HCT116 (cell line): ENCODE measurements at regions not wholly inside any gene's neighbourhood (a gene's known extent, or its start where the extent isn't known, plus 50 kb on each side); places are given as distances from the start of the nearest gene placed in this dataset.

Experiments
- ATAC-seq: fragments of 200-7000 bp; cut with Tn5 transposase; 2 replicates; pipeline ENCODE4 v1.9.1; 2020; ENCODE audit warnings: mild to moderate bottlenecking, moderate library complexity
- BruUV-seq: library from RNA; stranded (reverse); fragments of 400-500 nt; replicated peaks from 2 replicates; lab custom pipeline; 2021; lab: Mats Ljungman, UMichigan
- CTCF ChIA-PET: fragments of 300-600 bp; sonication (Branson Sonifier 250); formaldehyde crosslinking; loops from one replicate; lab custom pipeline; 2021; ENCODE audit warnings: antibody characterized with exemption; lab: Charles Lee
- POLR2A ChIA-PET: fragments of 300-600, 350-600 bp; sonication (Branson Sonifier 250); formaldehyde crosslinking; loops from one replicate; lab custom pipeline; 2021; ENCODE audit warnings: antibody characterized with exemption; lab: Charles Lee
- RAD21 ChIA-PET, 2 experiments: fragments of 300-600 bp; sonication (Branson Sonifier 250); formaldehyde crosslinking; loops; one replicate each; lab custom pipeline; 2023; ENCODE audit warnings: low total read pairs in 2 of 2; ENCODE audit not compliant: uncharacterized antibody in 2 of 2, unreplicated experiment in 2 of 2, low non-redundant PET in 1 of 2; lab: Charles Lee
- DNase-seq: peaks from one replicate; pipeline ENCODE4 v3.0.0-alpha.2; 2010; ENCODE audit warnings: low read depth, low spot score
- H2AFZ ChIP-seq: fragments of 200-600 bp; shearing (Covaris generic), sonication (generic); 2 replicates; pipeline ENCODE4 v1.6.1; 2017; ENCODE audit warnings: low read depth, mixed run types, mixed read lengths, antibody characterized with exemption, low read length; ENCODE audit not compliant: poor library complexity, severe bottlenecking
- H3K27ac ChIP-seq: 2 replicates; pipeline ENCODE4 v1.5.1; 2012; ENCODE audit warnings: low read depth, low read length
- H3K27me3 ChIP-seq: fragments of 200-600 bp; sonication (generic); 2 replicates; pipeline ENCODE4 v1.6.1; 2016; ENCODE audit warnings: mixed run types, low read length, mixed read lengths; ENCODE audit not compliant: insufficient read depth
- H3K36me3 ChIP-seq, 2 experiments: fragments of 200-500 bp in 1 of 2; fragments of 200-600 bp in 1 of 2; sonication (Bioruptor generic) in 1 of 2; sonication (generic) in 1 of 2; 2 replicates each; pipeline versions ENCODE4 v1.5.1 to v1.6.1; 2014 to 2016; ENCODE audit warnings: low read length in 2 of 2, inconsistent platforms in 1 of 2, mixed read lengths in 1 of 2, mixed run types in 1 of 2; ENCODE audit not compliant: insufficient read depth in 2 of 2, control insufficient read depth in 1 of 2
- H3K4me1 ChIP-seq, 2 experiments: fragments of 200-600 bp in 1 of 2; sonication (generic) in 1 of 2; 2 replicates each; pipeline versions ENCODE4 v1.5.1 to v1.6.1; 2012 to 2017; ENCODE audit warnings: low read length in 2 of 2, inconsistent platforms in 1 of 2, mild to moderate bottlenecking in 1 of 2, mixed read lengths in 1 of 2, mixed run types in 1 of 2, moderate library complexity in 1 of 2; ENCODE audit not compliant: insufficient read depth in 2 of 2, control insufficient read depth in 1 of 2
- H3K4me2 ChIP-seq: fragments of 200-600 bp; sonication (generic); 2 replicates; pipeline ENCODE4 v1.6.1; 2017; ENCODE audit warnings: mixed run types, low read length, mixed read lengths
- H3K4me3 ChIP-seq, 2 experiments: fragments of 200-600 bp in 1 of 2; sonication (generic) in 1 of 2; replicated peaks in 1 of 2; 2 replicates each; pipeline ENCODE4 v1.5.1; 2011 to 2016; ENCODE audit warnings: low read length in 2 of 2, control low read depth in 1 of 2, low read depth in 1 of 2, mild to moderate bottlenecking in 1 of 2, mixed read lengths in 1 of 2, mixed run types in 1 of 2
- H3K79me2 ChIP-seq: fragments of 200-600 bp; sonication (generic); 2 replicates; pipeline ENCODE4 v1.6.1; 2017; ENCODE audit warnings: mild to moderate bottlenecking, mixed run types, low read length, moderate library complexity, mixed read lengths; ENCODE audit not compliant: insufficient read depth
- H3K9ac ChIP-seq: fragments of 200-600 bp; sonication (generic); 2 replicates; pipeline ENCODE4 v1.6.1; 2016; ENCODE audit warnings: low read length, mixed read lengths
- H3K9me2 ChIP-seq: fragments of 200-600 bp; sonication (generic), shearing (Covaris generic); 2 replicates; pipeline ENCODE4 v1.6.1; 2017; ENCODE audit warnings: mixed run types, mild to moderate bottlenecking, moderate library complexity; ENCODE audit not compliant: insufficient read depth
- H3K9me3 ChIP-seq, 2 experiments: fragments of 200-500 bp in 1 of 2; fragments of 200-600 bp in 1 of 2; sonication (Bioruptor generic) in 1 of 2; sonication (generic) in 1 of 2; 2 replicates each; pipeline ENCODE4 v1.6.1; 2014 to 2017; ENCODE audit warnings: low read length in 2 of 2, mixed read lengths in 2 of 2, inconsistent platforms in 1 of 2, low read depth in 1 of 2, mild to moderate bottlenecking in 1 of 2, mixed run types in 1 of 2, moderate library complexity in 1 of 2; ENCODE audit not compliant: control insufficient read depth in 1 of 2, insufficient read depth in 1 of 2
- H4K20me1 ChIP-seq: fragments of 200-600 bp; sonication (generic), shearing (Covaris generic); 2 replicates; pipeline ENCODE4 v1.6.1; 2017; ENCODE audit warnings: mixed run types, mild to moderate bottlenecking, moderate library complexity; ENCODE audit not compliant: insufficient read depth
- CEBPB ChIP-seq: IDR thresholded peaks from 2 replicates; pipeline ENCODE4 v1.6.1; 2012; ENCODE audit warnings: low read depth
- EGR1 ChIP-seq: IDR thresholded peaks from 2 replicates; pipeline ENCODE4 v1.6.1; 2012; ENCODE audit warnings: low read depth
- EZH2 ChIP-seq: fragments of 200-600 bp; sonication (generic); IDR thresholded peaks from 2 replicates; pipeline ENCODE4 v1.6.1; 2017; ENCODE audit warnings: antibody characterized with exemption, mixed run types
- EZH2phosphoT487 ChIP-seq: fragments of 200-600 bp; IDR thresholded peaks from 2 replicates; pipeline ENCODE4 v1.6.1; 2018; ENCODE audit warnings: antibody characterized with exemption, borderline replicate concordance
- FOSL1 ChIP-seq: IDR thresholded peaks from 2 replicates; pipeline ENCODE4 v1.6.1; 2012; ENCODE audit warnings: low read depth
- JUND ChIP-seq: IDR thresholded peaks from 2 replicates; pipeline ENCODE4 v1.6.1; 2012
- POLR2AphosphoS5 ChIP-seq: IDR thresholded peaks from 2 replicates; pipeline ENCODE4 v1.6.1; 2011; ENCODE audit warnings: mild to moderate bottlenecking, low read depth, low read length, moderate library complexity
- RAD21 ChIP-seq: IDR thresholded peaks from 2 replicates; pipeline ENCODE4 v1.6.1; 2012; ENCODE audit warnings: low read depth, mild to moderate bottlenecking
- SP1 ChIP-seq: IDR thresholded peaks from 2 replicates; pipeline ENCODE4 v1.6.1; 2012; ENCODE audit warnings: low read depth
- SRF ChIP-seq: IDR thresholded peaks from 2 replicates; pipeline ENCODE4 v1.6.1; 2012; ENCODE audit warnings: low read depth
- TCF7L2 ChIP-seq: IDR thresholded peaks from 2 replicates; pipeline ENCODE4 v1.7.0; 2011; ENCODE audit warnings: borderline replicate concordance, inconsistent platforms; ENCODE audit not compliant: insufficient read depth, insufficient read length; ENCODE audit errors: extremely low read depth
- ZFX ChIP-seq: fragments of 450-650 bp; IDR thresholded peaks from 2 replicates; pipeline ENCODE4 v1.6.1; 2017
- intact Hi-C: fragments of 100-400 bp; cut with micrococcal nuclease; formaldehyde crosslinking; loops from 2 replicates; pipeline ENCODE4 v1.10.0; 2022
- TF ChIP-seq, protein P1 (sequence below): IDR thresholded peaks from 2 replicates; pipeline ENCODE4 v1.6.1; 2012
- TF ChIP-seq, protein P2 (sequence below): IDR thresholded peaks from 2 replicates; pipeline ENCODE4 v1.6.1; 2012
- TF ChIP-seq, protein P3 (sequence below), 3 experiments: fragments of 200-600 bp in 1 of 3; sonication (generic) in 1 of 3; IDR thresholded peaks in 2 of 3; conservative IDR thresholded peaks in 1 of 3; 2 replicates each; pipeline ENCODE4 v1.5.1; 2012 to 2017; ENCODE audit warnings: low read depth in 2 of 3, low read length in 2 of 3, antibody characterized with exemption in 1 of 3, borderline replicate concordance in 1 of 3, control low read depth in 1 of 3, mild to moderate bottlenecking in 1 of 3, mixed read lengths in 1 of 3, mixed run types in 1 of 3, moderate library complexity in 1 of 3; ENCODE audit not compliant: insufficient read depth in 1 of 3
- TF ChIP-seq, protein P4 (sequence below): IDR thresholded peaks from 2 replicates; pipeline ENCODE4 v1.6.1; 2012; ENCODE audit warnings: low read depth

DNA sequence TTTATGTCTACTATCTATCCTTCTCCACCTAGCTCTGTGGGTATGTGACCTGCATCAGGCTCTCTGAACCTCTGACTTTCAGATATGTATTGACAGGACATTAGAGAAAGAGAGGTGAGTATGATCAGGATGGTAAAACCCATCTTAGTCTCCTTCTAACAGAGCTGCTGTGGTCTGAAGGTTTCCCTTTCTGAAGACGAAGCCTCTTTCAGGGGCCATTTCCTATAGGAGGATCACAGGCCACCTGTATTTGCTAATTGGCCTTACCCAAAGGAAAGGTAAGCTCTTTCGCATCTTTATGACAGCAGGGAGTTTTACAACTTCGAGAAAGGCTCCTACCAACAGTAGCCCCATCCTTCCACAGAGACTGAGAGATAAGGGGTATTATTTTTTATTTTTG, 442.9 kb downstream of the KCNJ3 start:
- Histone ChIP-seq H3K36me3 (no peaks in the 10 kb centered on the region), H3K79me2 (no peaks in the 10 kb centered on the region), H2AFZ (no peak overlapping the region), H3K4me2 (no peak overlapping the region), H4K20me1 (no peaks in the 10 kb centered on the region), H3K9ac (no peak overlapping the region), H3K27me3 (no peaks in the 10 kb centered on the region), H3K27ac (no peak overlapping the region), H3K9me2 (no peaks in the 10 kb centered on the region; the same call in 1 of the 2 replicates), H3K9me3 (no peaks in the 10 kb centered on the region), H3K4me1 (no peaks in the 10 kb centered on the region), H3K4me3 (no peak overlapping the region)
- intact Hi-C loops, result no loop called here
- CTCF ChIA-PET, result no interaction called here
- no peak for ATAC-seq
- no peak for TF ChIP-seq CEBPB
- DNase-seq, result no peak
- POLR2A ChIA-PET, result no interaction called here
- BruUV-seq, result no TSS peak
- RAD21 ChIA-PET, result no interaction called here

DNA sequence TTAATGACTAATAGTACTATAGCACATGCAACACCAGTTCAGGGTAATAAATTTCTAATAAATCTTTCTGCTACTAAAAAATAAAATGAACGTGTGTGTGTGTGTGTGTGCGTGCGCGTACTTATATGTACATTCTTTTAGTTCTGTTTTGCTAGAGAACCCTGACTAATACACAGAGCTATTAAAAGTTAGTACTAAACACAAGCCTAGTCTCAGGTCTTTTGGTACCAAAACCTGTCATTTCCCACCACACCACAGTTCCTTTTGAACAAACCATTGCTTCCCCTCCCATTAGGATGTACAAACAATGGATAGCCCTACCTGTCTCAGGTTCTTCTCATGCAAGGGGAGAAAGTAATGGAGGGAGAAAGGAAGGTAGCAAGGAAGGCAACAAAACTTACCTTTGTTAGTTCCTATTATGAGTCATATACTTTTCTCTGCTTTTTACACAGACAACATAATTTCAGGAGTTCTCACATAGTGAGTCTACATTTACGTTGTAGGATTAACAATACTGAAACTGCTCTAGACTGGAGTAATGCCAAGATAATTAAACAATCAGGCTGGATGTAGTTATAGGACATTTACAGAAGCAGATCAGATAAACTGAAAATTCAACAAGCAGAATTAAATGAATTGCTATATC, 427.2 kb downstream of the KCNJ3 start:
- POLR2A ChIA-PET, result no interaction called here
- intact Hi-C loops, result no loop called here

More for the DNA sequence above, 427.2 kb downstream of the KCNJ3 start:
- Histone ChIP-seq H3K27ac (no peak overlapping the region), H3K79me2 (no peaks in the 10 kb centered on the region), H2AFZ (no peak overlapping the region), H3K4me2 (no peak overlapping the region), H3K36me3 (no peaks in the 10 kb centered on the region), H3K27me3 (no peaks in the 10 kb centered on the region), H3K9ac (no peak overlapping the region), H4K20me1 (no peaks in the 10 kb centered on the region), H3K4me1 (no peaks in the 10 kb centered on the region), H3K9me3 (no peaks in the 10 kb centered on the region), H3K9me2 (no peaks in the 10 kb centered on the region), H3K4me3 (no peak overlapping the region)
- no peak for ATAC-seq
- ChIA-PET RAD21 (no interaction called here), CTCF (no interaction called here)
- no peak for DNase-seq
- no TSS peak for BruUV-seq
- TF ChIP-seq, protein P1, sequence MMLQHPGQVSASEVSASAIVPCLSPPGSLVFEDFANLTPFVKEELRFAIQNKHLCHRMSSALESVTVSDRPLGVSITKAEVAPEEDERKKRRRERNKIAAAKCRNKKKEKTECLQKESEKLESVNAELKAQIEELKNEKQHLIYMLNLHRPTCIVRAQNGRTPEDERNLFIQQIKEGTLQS, result no peak
- TF ChIP-seq, protein P2, sequence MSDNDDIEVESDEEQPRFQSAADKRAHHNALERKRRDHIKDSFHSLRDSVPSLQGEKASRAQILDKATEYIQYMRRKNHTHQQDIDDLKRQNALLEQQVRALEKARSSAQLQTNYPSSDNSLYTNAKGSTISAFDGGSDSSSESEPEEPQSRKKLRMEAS, result no peak
- no peak for TF ChIP-seq FOSL1
- no peak for TF ChIP-seq ZFX
- no peak for TF ChIP-seq JUND
- TF ChIP-seq TCF7L2, result no peak
- TF ChIP-seq SRF, result no peak
- TF ChIP-seq, protein P3, sequence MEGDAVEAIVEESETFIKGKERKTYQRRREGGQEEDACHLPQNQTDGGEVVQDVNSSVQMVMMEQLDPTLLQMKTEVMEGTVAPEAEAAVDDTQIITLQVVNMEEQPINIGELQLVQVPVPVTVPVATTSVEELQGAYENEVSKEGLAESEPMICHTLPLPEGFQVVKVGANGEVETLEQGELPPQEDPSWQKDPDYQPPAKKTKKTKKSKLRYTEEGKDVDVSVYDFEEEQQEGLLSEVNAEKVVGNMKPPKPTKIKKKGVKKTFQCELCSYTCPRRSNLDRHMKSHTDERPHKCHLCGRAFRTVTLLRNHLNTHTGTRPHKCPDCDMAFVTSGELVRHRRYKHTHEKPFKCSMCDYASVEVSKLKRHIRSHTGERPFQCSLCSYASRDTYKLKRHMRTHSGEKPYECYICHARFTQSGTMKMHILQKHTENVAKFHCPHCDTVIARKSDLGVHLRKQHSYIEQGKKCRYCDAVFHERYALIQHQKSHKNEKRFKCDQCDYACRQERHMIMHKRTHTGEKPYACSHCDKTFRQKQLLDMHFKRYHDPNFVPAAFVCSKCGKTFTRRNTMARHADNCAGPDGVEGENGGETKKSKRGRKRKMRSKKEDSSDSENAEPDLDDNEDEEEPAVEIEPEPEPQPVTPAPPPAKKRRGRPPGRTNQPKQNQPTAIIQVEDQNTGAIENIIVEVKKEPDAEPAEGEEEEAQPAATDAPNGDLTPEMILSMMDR (IDR thresholded peaks at IDR 0.05 in 2 of 3, conservative IDR thresholded peaks at IDR 0.05 in 1 of 3; ENCODE audit: borderline replicate concordance in 1 of 3, insufficient read depth in 1 of 3, low read depth in 2 of 3, low read length in 2 of 3), result no peak
- TF ChIP-seq EGR1, result no peak
- TF ChIP-seq POLR2AphosphoS5, result no peak
- TF ChIP-seq EZH2phosphoT487, result no peak
- no peak for TF ChIP-seq SP1
- TF ChIP-seq CEBPB, result no peak
- no peak for TF ChIP-seq RAD21
- TF ChIP-seq, protein P4, sequence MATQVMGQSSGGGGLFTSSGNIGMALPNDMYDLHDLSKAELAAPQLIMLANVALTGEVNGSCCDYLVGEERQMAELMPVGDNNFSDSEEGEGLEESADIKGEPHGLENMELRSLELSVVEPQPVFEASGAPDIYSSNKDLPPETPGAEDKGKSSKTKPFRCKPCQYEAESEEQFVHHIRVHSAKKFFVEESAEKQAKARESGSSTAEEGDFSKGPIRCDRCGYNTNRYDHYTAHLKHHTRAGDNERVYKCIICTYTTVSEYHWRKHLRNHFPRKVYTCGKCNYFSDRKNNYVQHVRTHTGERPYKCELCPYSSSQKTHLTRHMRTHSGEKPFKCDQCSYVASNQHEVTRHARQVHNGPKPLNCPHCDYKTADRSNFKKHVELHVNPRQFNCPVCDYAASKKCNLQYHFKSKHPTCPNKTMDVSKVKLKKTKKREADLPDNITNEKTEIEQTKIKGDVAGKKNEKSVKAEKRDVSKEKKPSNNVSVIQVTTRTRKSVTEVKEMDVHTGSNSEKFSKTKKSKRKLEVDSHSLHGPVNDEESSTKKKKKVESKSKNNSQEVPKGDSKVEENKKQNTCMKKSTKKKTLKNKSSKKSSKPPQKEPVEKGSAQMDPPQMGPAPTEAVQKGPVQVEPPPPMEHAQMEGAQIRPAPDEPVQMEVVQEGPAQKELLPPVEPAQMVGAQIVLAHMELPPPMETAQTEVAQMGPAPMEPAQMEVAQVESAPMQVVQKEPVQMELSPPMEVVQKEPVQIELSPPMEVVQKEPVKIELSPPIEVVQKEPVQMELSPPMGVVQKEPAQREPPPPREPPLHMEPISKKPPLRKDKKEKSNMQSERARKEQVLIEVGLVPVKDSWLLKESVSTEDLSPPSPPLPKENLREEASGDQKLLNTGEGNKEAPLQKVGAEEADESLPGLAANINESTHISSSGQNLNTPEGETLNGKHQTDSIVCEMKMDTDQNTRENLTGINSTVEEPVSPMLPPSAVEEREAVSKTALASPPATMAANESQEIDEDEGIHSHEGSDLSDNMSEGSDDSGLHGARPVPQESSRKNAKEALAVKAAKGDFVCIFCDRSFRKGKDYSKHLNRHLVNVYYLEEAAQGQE, result no peak
- no peak for TF ChIP-seq EZH2
